GM12878 (cell line): ENCODE measurements at regions not wholly inside any gene's neighbourhood (a gene's known extent, or its start where the extent isn't known, plus 50 kb on each side); places are given as distances from the start of the nearest gene placed in this dataset.

Source experiments
- ATAC-seq: fragments of 200-7000 bp; cut with Tn5 transposase; 3 replicates; pipeline ENCODE4 v1.9.1; 2020; ENCODE audit warnings: mild to moderate bottlenecking, moderate library complexity
- BruUV-seq: library from RNA; stranded (reverse); fragments of 400-500 nt; replicated peaks from 2 replicates; lab custom pipeline; 2021; lab: Mats Ljungman, UMichigan
- CTCF ChIA-PET: fragments of 300-600 bp; sonication (Branson Sonifier 250); formaldehyde crosslinking; extraction: SDS; loops from one replicate; lab custom pipeline; 2021; ENCODE audit warnings: inconsistent platforms; lab: Yijun Ruan, JAX
- POLR2A ChIA-PET: fragments of 350-600 bp; formaldehyde crosslinking; extraction: SDS; loops from one replicate; lab custom pipeline; 2021; ENCODE audit warnings: inconsistent platforms; lab: Charles Lee
- RAD21 ChIA-PET: fragments of 300-600 bp; sonication (Branson Sonifier 250); formaldehyde crosslinking; loops from one replicate; lab custom pipeline; 2023; ENCODE audit warnings: antibody characterized with exemption; ENCODE audit not compliant: unreplicated experiment; lab: Charles Lee
- SMC1A ChIA-PET: fragments of 300-600 bp; sonication (Branson Sonifier 250); formaldehyde crosslinking; loops from one replicate; lab custom pipeline; 2023; ENCODE audit not compliant: unreplicated experiment, uncharacterized antibody; lab: Charles Lee
- DNase-seq: peaks from one replicate; pipeline ENCODE4 v3.0.0-alpha.2; 2011; ENCODE audit warnings: low read depth, low spot score
- FAIRE-seq: peaks from 3 replicates; lab custom pipeline; 2011; peaks lifted over from hg19 to GRCh38; lab: Jason Lieb, UNC
- H2AFZ ChIP-seq: 2 replicates; pipeline ENCODE4 v1.6.0; 2011; ENCODE audit warnings: low read depth, low read length, control low read depth; ENCODE audit not compliant: control insufficient read depth
- H3K27ac ChIP-seq: 2 replicates; pipeline ENCODE4 v1.5.1; 2011; ENCODE audit warnings: control low read depth; ENCODE audit not compliant: control insufficient read depth, insufficient read depth
- H3K27me3 ChIP-seq, 2 experiments: replicated peaks in 1 of 2; 2 replicates each; pipeline versions ENCODE4 v1.6.0 to v1.6.1; 2011; ENCODE audit warnings: low read length in 1 of 2; ENCODE audit not compliant: control insufficient read depth in 2 of 2, insufficient read depth in 2 of 2
- H3K36me3 ChIP-seq, 2 experiments: 2 replicates each; pipeline ENCODE4 v1.5.1; 2011; ENCODE audit warnings: low read length in 1 of 2; ENCODE audit not compliant: control insufficient read depth in 2 of 2, insufficient read depth in 2 of 2
- H3K4me1 ChIP-seq: 2 replicates; pipeline ENCODE4 v1.6.1; 2011; ENCODE audit warnings: mild to moderate bottlenecking, low read length, moderate library complexity, mixed read lengths; ENCODE audit not compliant: control insufficient read depth, insufficient read depth
- H3K4me2 ChIP-seq: 2 replicates; pipeline ENCODE4 v1.6.0; 2011; ENCODE audit warnings: control low read depth; ENCODE audit not compliant: control insufficient read depth, insufficient read depth
- H3K4me3 ChIP-seq: fragments of 200-600 bp; sonication (generic); 2 replicates; pipeline ENCODE4 v1.5.1; 2016
- H3K79me2 ChIP-seq: 2 replicates; pipeline ENCODE4 v1.6.0; 2011; ENCODE audit warnings: low read length; ENCODE audit not compliant: control insufficient read depth, insufficient read depth
- H3K9ac ChIP-seq: 2 replicates; pipeline ENCODE4 v1.8.0; 2011; ENCODE audit warnings: low read length, control low read depth, mixed read lengths; ENCODE audit not compliant: control insufficient read depth, insufficient read depth
- H3K9me3 ChIP-seq: replicated peaks from 3 replicates; pipeline ENCODE4 v1.5.1; 2011; ENCODE audit warnings: mild to moderate bottlenecking, low read length; ENCODE audit not compliant: control insufficient read depth, insufficient read depth
- H4K20me1 ChIP-seq: 2 replicates; pipeline ENCODE4 v1.6.0; 2011; ENCODE audit not compliant: control insufficient read depth, insufficient read depth
- BHLHE40 ChIP-seq, 2 experiments: fragments of 450-650 bp in 1 of 2; IDR thresholded peaks; 2 replicates each; pipeline ENCODE4 v1.6.1; 2011 to 2017; ENCODE audit warnings: low read depth in 2 of 2, borderline replicate concordance in 1 of 2, improper control_type of control experiment in 1 of 2, low read length in 1 of 2, mild to moderate bottlenecking in 1 of 2
- BRCA1 ChIP-seq: IDR thresholded peaks from 2 replicates; pipeline ENCODE4 v1.6.1; 2011; ENCODE audit warnings: low read depth, low read length, improper control_type of control experiment
- GABPA ChIP-seq: IDR thresholded peaks from 2 replicates; pipeline ENCODE4 v1.6.1; 2014; ENCODE audit warnings: antibody characterized with exemption, low read depth, mild to moderate bottlenecking, inconsistent platforms
- JUNB ChIP-seq: IDR thresholded peaks from 2 replicates; pipeline ENCODE4 v1.6.1; 2016; ENCODE audit warnings: antibody characterized with exemption, mild to moderate bottlenecking
- POLR2A ChIP-seq: IDR thresholded peaks from 2 replicates; pipeline ENCODE4 v1.6.1; 2011; ENCODE audit warnings: low read depth, mild to moderate bottlenecking, low read length
- RFX5 ChIP-seq: IDR thresholded peaks from 2 replicates; pipeline ENCODE4 v1.6.1; 2011; ENCODE audit warnings: low read depth, low read length, improper control_type of control experiment
- SMAD1 ChIP-seq: fragments of 450-650 bp; IDR thresholded peaks from 2 replicates; pipeline ENCODE4 v1.6.1; 2018; ENCODE audit warnings: mild to moderate bottlenecking, low read depth; ENCODE audit not compliant: partially characterized antibody
- SREBF1 ChIP-seq: IDR thresholded peaks from 2 replicates; pipeline ENCODE4 v1.6.1; 2012; ENCODE audit warnings: mild to moderate bottlenecking, low read length
- SUZ12 ChIP-seq: fragments of 200-600 bp; sonication (generic); IDR thresholded peaks from one replicate; pipeline ENCODE4 v1.6.1; 2018; ENCODE audit warnings: antibody characterized with exemption, mild to moderate bottlenecking; ENCODE audit not compliant: unreplicated experiment
- WGBS: methylation state at CpG from one replicate; pipeline ENCODE4 v1.1.6; 2016; ENCODE audit warnings: low lambda C conversion rate; ENCODE audit not compliant: insufficient replicate concordance, insufficient coverage; ENCODE audit errors: missing lambda C conversion rate; 5-methylcytosine and 5-hydroxymethylcytosine counted together
- in situ Hi-C: fragments of 300-500 bp; cut with MboI; formaldehyde crosslinking; loops from 9 replicates; pipeline ENCODE4 v1.14.3; 2018; ENCODE audit warnings: mixed read lengths
- intact Hi-C: fragments of 100-400 bp; cut with micrococcal nuclease; formaldehyde crosslinking; loops from one replicate; pipeline ENCODE4 v1.14.2; 2022; ENCODE audit not compliant: unreplicated experiment
- TF ChIP-seq, protein P1 (sequence below): IDR thresholded peaks from 2 replicates; pipeline ENCODE4 v1.6.1; 2011; ENCODE audit warnings: low read depth, mild to moderate bottlenecking, low read length, moderate library complexity, borderline replicate concordance; ENCODE audit errors: extremely low read depth
- TF ChIP-seq, protein P2 (sequence below): fragments of 450-650 bp; IDR thresholded peaks from 2 replicates; pipeline ENCODE4 v1.6.1; 2017; ENCODE audit warnings: mild to moderate bottlenecking, moderate library complexity
- TF ChIP-seq, protein P3 (sequence below): IDR thresholded peaks from 2 replicates; pipeline ENCODE4 v1.6.1; 2012; ENCODE audit warnings: low read depth, low read length, improper control_type of control experiment

DNA sequence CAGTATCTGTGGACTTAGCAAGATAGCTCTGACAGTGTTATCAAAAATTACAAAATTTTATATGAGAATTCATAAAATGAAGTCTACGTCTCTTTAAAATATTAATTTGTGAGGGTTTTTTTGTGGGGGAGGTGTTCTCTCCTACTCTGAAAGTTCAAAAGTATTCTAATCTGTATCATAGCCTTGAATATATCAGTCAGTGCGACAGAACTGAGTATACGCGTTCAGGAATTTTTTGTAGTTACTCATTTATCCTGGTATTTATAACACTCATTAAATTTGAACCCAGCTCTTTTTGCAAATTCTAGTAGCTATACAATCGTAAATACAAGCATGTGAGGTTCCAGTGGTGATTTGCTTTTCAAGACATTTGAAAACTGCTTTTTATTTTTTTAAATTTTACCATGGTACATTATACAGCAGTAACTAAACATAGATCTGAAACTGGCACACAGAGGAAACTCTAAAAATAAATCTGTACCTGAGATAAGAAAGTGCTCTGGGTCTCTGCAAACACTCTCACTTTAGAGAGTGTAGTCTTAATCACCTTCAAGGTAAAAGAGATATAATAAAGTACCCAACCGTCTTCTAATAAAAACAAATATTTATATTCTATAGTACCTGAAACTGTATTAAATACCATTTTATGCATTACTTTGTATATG lies 178.4 kb upstream of the ADAMTS5 start:
- no TSS peak for BruUV-seq
- Histone ChIP-seq H3K36me3 (no peaks in the 10 kb centered on the region), H3K4me2 (no peak overlapping the region), H3K9me3 (no peaks in the 10 kb centered on the region), H3K4me1 (no peaks in the 10 kb centered on the region), H3K27ac (no peak overlapping the region), H3K9ac (no peak overlapping the region), H3K79me2 (no peaks in the 10 kb centered on the region), H3K27me3 (no peaks in the 10 kb centered on the region), H4K20me1 (no peaks in the 10 kb centered on the region), H2AFZ (no peak overlapping the region), H3K4me3 (no peak overlapping the region)
- FAIRE-seq (no peak), DNase-seq (no peak), ATAC-seq (no peak)
- TF ChIP-seq POLR2A (no peak), SMAD1 (no peak), JUNB (no peak), BRCA1 (no peak), RFX5 (no peak), SUZ12 (no peak), SREBF1 (no peak)
- TF ChIP-seq, protein P1, sequence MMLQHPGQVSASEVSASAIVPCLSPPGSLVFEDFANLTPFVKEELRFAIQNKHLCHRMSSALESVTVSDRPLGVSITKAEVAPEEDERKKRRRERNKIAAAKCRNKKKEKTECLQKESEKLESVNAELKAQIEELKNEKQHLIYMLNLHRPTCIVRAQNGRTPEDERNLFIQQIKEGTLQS: no peak
- in situ Hi-C loops: no loop called here
- ChIA-PET POLR2A (no interaction called here), SMC1A (no interaction called here), CTCF (no interaction called here), RAD21 (no interaction called here)
- intact Hi-C loops: no loop called here
- 66% methylated on average over 6 of the region's 6 CpGs for WGBS

DNA sequence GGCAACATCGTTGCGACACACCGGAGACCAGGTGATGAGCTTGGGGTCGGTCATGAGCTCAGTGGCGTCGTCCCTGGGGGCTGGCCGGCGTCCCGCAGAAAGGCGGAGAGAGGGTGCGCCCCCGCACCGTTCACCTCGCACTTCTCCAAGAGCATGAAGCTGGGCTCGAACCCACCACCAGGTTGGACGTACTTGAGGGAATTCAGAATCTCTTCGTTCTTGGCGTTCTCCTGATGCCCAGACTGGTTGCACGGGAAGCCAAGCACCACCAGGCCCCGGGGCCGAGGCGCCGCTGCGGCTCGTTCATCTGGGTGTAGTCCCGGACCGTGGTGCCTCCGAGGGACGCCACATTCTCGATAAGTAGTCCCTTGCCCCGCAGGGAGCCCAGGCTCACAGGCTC lies 176.6 kb upstream of the ADAMTS5 start:
- ChIA-PET SMC1A (no interaction called here), CTCF (no interaction called here), RAD21 (no interaction called here), POLR2A (no interaction called here)
- no peak overlapping the region for H3K4me3 ChIP-seq
- ATAC-seq (no peak), DNase-seq (no peak), FAIRE-seq (no peak)
- intact Hi-C loops (no loop called here), in situ Hi-C loops (no loop called here)
- no peak overlapping the region for H3K27ac ChIP-seq
- H3K36me3 ChIP-seq: no peaks in the 10 kb centered on the region
- H3K27me3 ChIP-seq: no peaks in the 10 kb centered on the region
- no peaks in the 10 kb centered on the region for H3K9me3 ChIP-seq
- H3K9ac ChIP-seq: no peak overlapping the region
- H3K4me2 ChIP-seq: no peak overlapping the region
- 59% methylated on average over 26 of the region's 31 CpGs for WGBS
- no TSS peak for BruUV-seq
- H4K20me1 ChIP-seq: no peaks in the 10 kb centered on the region
- H3K4me1 ChIP-seq: no peaks in the 10 kb centered on the region
- no peak overlapping the region for H2AFZ ChIP-seq
- H3K79me2 ChIP-seq: no peaks in the 10 kb centered on the region
- TF ChIP-seq GABPA (no peak), BHLHE40 (IDR thresholded peaks at IDR 0.05; ENCODE audit: borderline replicate concordance in 1 of 2, low read depth in 2 of 2, low read length in 1 of 2) (no peak)
- TF ChIP-seq, protein P2, sequence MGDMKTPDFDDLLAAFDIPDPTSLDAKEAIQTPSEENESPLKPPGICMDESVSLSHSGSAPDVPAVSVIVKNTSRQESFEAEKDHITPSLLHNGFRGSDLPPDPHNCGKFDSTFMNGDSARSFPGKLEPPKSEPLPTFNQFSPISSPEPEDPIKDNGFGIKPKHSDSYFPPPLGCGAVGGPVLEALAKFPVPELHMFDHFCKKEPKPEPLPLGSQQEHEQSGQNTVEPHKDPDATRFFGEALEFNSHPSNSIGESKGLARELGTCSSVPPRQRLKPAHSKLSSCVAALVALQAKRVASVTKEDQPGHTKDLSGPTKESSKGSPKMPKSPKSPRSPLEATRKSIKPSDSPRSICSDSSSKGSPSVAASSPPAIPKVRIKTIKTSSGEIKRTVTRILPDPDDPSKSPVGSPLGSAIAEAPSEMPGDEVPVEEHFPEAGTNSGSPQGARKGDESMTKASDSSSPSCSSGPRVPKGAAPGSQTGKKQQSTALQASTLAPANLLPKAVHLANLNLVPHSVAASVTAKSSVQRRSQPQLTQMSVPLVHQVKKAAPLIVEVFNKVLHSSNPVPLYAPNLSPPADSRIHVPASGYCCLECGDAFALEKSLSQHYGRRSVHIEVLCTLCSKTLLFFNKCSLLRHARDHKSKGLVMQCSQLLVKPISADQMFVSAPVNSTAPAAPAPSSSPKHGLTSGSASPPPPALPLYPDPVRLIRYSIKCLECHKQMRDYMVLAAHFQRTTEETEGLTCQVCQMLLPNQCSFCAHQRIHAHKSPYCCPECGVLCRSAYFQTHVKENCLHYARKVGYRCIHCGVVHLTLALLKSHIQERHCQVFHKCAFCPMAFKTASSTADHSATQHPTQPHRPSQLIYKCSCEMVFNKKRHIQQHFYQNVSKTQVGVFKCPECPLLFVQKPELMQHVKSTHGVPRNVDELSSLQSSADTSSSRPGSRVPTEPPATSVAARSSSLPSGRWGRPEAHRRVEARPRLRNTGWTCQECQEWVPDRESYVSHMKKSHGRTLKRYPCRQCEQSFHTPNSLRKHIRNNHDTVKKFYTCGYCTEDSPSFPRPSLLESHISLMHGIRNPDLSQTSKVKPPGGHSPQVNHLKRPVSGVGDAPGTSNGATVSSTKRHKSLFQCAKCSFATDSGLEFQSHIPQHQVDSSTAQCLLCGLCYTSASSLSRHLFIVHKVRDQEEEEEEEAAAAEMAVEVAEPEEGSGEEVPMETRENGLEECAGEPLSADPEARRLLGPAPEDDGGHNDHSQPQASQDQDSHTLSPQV: no peak
- TF ChIP-seq, protein P3, sequence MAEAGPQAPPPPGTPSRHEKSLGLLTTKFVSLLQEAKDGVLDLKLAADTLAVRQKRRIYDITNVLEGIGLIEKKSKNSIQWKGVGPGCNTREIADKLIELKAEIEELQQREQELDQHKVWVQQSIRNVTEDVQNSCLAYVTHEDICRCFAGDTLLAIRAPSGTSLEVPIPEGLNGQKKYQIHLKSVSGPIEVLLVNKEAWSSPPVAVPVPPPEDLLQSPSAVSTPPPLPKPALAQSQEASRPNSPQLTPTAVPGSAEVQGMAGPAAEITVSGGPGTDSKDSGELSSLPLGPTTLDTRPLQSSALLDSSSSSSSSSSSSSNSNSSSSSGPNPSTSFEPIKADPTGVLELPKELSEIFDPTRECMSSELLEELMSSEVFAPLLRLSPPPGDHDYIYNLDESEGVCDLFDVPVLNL: no peak
